Activated CD4-positive, alpha-beta T cell treated with anti-CD3 and anti-CD28 coated beads for 36 hours (primary cell): ENCODE measurements at regions not wholly inside any gene's neighbourhood (a gene's known extent, or its start where the extent isn't known, plus 50 kb on each side); places are given as distances from the start of the nearest gene placed in this dataset.

Experiments
- ATAC-seq: fragments of 200-7000 bp; cut with Tn5 transposase; one replicate; pipeline ENCODE4 v1.10.0; 2021; ENCODE audit warnings: mild to moderate bottlenecking, moderate library complexity
- CTCF ChIA-PET: fragments of 350-600 bp; sonication (Branson Sonifier 250); formaldehyde crosslinking; loops from one replicate; lab custom pipeline; 2021; ENCODE audit warnings: antibody characterized with exemption; lab: Charles Lee
- POLR2A ChIA-PET: fragments of 350-600 bp; sonication (Branson Sonifier 250); formaldehyde crosslinking; loops from one replicate; lab custom pipeline; 2021; ENCODE audit warnings: antibody characterized with exemption, inconsistent platforms; lab: Charles Lee
- DNase-seq: peaks from one replicate; pipeline ENCODE4 v3.0.0-alpha.2; 2020
- H3K27ac Mint-ChIP-seq: one replicate; pipeline ENCODE4 v1.8.0; 2021; ENCODE audit warnings: mixed read lengths
- H3K27me3 Mint-ChIP-seq: one replicate; pipeline ENCODE4 v1.8.0; 2021; ENCODE audit warnings: mixed read lengths
- H3K36me3 Mint-ChIP-seq: one replicate; pipeline ENCODE4 v1.8.0; 2021; ENCODE audit warnings: low read depth, mixed read lengths
- H3K4me1 Mint-ChIP-seq: one replicate; pipeline ENCODE4 v1.8.0; 2021; ENCODE audit warnings: mixed read lengths
- H3K4me3 Mint-ChIP-seq: one replicate; pipeline ENCODE4 v1.8.0; 2021; ENCODE audit warnings: mild to moderate bottlenecking, moderate library complexity, mixed read lengths
- H3K9me3 Mint-ChIP-seq: one replicate; pipeline ENCODE4 v1.8.0; 2021; ENCODE audit warnings: low read depth, mixed read lengths
- intact Hi-C, 2 experiments: fragments of 100-400 bp; cut with DNase I in 1 of 2; cut with micrococcal nuclease in 1 of 2; formaldehyde crosslinking; loops; one replicate each; pipeline versions ENCODE4 v1.14.2 to v1.15.1; 2022 to 2024; cut with DNase I, micrococcal nuclease

DNA sequence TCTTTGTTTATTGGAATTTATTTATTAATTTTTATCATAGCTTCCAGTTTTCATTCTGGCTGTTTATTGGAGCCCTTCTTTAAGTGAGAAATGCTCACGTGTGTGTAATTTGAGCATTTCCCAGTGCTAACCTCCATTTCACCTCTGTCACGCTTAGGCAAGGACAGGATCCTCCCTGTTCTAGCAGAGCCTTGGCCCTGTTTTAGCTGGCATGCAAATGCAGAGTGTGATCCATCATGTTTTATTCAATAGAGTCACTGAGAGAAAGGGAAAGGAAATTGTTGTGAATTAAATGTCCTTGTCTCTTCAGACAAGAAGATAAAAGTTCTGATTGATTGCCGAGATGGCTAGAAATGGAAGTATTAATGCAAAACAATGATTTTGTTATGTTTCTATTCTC, 137.3 kb upstream of the ACO1 start:
- H3K4me1 Mint-ChIP-seq, result no peaks in the 10 kb centered on the region
- no peak for DNase-seq
- H3K9me3 Mint-ChIP-seq, result no peaks in the 10 kb centered on the region
- ChIA-PET POLR2A (no interaction called here), CTCF (interaction anchor here (0.6 kb wide), 1 partner anchor 452 kb away, joined by 3 read pairs; no protein-coding TSS in a partner anchor)
- peaks cover 4% of the 10 kb centered on the region for H3K27me3 Mint-ChIP-seq
- ATAC-seq, result no peak
- H3K27ac Mint-ChIP-seq, result no peak overlapping the region
- H3K4me3 Mint-ChIP-seq, result no peak overlapping the region
- no peaks in the 10 kb centered on the region for H3K36me3 Mint-ChIP-seq
- intact Hi-C loops, result no loop called here

DNA sequence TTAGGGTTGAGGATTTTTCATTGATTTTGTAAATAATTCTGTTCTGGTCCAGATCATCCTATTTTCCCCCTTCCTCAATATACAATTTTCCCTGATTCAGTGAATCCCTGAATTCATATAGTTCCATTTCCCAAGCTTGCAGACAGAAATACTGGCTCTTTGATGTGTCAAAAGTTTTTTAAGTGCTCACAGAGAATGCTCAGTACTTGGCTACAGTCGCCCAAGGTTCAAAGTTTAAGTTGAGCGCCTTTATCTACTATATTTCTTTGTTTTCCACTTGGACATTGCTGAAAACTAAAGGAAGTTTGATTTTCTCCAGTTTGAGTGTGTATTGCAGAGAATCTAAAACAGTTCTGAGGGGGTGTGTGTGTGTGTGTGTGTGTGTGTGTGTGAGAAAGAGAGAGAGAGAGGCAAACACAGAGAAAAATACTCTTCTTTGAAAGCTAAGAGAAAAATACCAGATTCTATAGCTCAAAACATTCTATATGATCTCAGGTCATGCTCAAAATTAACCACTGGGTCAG, 136.2 kb upstream of the ACO1 start:
- Mint-ChIP-seq H3K36me3 (no peaks in the 10 kb centered on the region), H3K4me1 (no peaks in the 10 kb centered on the region), H3K27ac (no peak overlapping the region), H3K4me3 (no peak overlapping the region), H3K9me3 (no peaks in the 10 kb centered on the region), H3K27me3 (peaks cover 4% of the 10 kb centered on the region)
- ChIA-PET POLR2A (no interaction called here), CTCF (no interaction called here)
- ATAC-seq (no peak), DNase-seq (no peak)
- intact Hi-C loops, result no loop called here

DNA sequence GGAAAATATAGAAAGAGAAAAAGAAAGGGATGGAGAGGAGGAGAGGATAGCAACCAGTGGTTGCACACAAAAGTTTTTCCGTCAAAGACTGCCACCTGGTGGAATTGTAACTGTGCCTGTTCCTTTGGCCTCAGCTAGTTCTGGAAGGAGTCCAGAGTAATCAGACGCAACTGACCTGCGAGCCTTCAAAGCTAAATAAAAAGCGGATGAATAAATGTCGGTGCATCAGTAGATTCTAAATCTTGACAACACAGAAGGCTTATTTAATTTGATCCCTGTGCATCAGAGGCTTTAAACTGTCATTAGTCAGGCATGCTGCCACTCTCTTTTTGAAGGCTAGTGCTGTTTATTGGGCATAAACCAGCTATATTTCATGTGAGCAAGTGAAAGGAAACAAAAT, 132.9 kb upstream of the ACO1 start:
- Mint-ChIP-seq H3K36me3 (no peaks in the 10 kb centered on the region), H3K9me3 (no peaks in the 10 kb centered on the region), H3K4me1 (no peaks in the 10 kb centered on the region), H3K27ac (no peak overlapping the region), H3K4me3 (no peak overlapping the region), H3K27me3 (peaks cover 2% of the 10 kb centered on the region)
- DNase-seq, result peak; percentile 59
- ATAC-seq, result no peak
- intact Hi-C loops, result loop anchor here in 1 of 2 experiments (1.0 to 10.0 kb wide), 3 partner anchors 447 to 1131 kb away; no protein-coding TSS in a partner anchor
- POLR2A ChIA-PET, result no interaction called here
- CTCF ChIA-PET, result interaction anchor here (0.6 to 1.7 kb wide), 8 partner anchors 10 to 989 kb away, joined by 3 to 8 read pairs (median 5); no protein-coding TSS in a partner anchor

DNA sequence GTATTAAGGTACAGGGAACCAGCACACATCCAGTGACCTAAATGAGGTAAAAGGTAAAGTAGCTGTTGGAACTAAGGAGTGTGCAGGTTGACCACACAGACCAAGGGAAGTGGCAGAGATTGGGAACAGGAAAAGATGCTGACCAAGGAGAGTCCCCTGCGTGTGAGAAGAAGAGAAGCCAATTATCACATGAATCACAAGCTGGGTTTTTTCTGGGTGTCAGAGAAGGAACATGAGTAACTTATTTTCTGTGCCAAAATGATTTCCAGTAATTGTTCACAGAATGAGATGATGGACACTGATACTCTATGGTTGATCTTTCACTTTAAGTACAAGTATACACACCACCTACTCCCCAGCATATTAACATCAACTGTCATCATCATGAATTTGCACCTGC, 130.7 kb upstream of the ACO1 start:
- ChIA-PET CTCF (no interaction called here), POLR2A (no interaction called here)
- intact Hi-C loops, result loop anchor here in 1 of 2 experiments (10.0 kb wide), 2 partner anchors 449 to 619 kb away; no protein-coding TSS in a partner anchor
- no peak for ATAC-seq
- H3K36me3 Mint-ChIP-seq, result no peaks in the 10 kb centered on the region
- peaks cover 2% of the 10 kb centered on the region for H3K27me3 Mint-ChIP-seq
- no peaks in the 10 kb centered on the region for H3K9me3 Mint-ChIP-seq
- no peaks in the 10 kb centered on the region for H3K4me1 Mint-ChIP-seq
- H3K27ac Mint-ChIP-seq, result no peak overlapping the region
- DNase-seq, result no peak
- no peak overlapping the region for H3K4me3 Mint-ChIP-seq

DNA sequence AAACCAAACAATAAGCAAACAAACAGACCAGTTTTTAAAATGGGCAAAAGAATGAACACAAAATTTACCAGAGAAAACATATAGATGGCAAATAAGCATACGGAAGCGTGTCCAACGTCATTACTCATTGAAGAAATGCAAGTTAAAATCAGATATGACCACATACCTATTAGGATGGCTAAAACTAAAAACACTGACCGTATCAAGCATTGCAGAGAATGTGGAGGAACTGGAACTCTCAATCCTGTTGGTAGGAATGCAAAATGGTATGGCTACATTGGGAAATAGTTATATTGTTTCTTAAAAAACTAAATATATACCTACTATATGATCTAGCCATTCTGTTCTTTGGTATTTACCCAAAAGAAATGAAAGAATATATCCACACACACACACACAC, 129.4 kb upstream of the ACO1 start:
- H3K27ac Mint-ChIP-seq, result no peak overlapping the region
- no peaks in the 10 kb centered on the region for H3K4me1 Mint-ChIP-seq
- POLR2A ChIA-PET, result no interaction called here
- no peaks in the 10 kb centered on the region for H3K36me3 Mint-ChIP-seq
- no peak overlapping the region for H3K4me3 Mint-ChIP-seq
- intact Hi-C loops, result loop anchor here in 1 of 2 experiments (10.0 kb wide), 2 partner anchors 450 to 620 kb away; no protein-coding TSS in a partner anchor
- DNase-seq (no peak), ATAC-seq (no peak)
- peaks cover 2% of the 10 kb centered on the region for H3K27me3 Mint-ChIP-seq
- no peaks in the 10 kb centered on the region for H3K9me3 Mint-ChIP-seq
- CTCF ChIA-PET, result no interaction called here

DNA sequence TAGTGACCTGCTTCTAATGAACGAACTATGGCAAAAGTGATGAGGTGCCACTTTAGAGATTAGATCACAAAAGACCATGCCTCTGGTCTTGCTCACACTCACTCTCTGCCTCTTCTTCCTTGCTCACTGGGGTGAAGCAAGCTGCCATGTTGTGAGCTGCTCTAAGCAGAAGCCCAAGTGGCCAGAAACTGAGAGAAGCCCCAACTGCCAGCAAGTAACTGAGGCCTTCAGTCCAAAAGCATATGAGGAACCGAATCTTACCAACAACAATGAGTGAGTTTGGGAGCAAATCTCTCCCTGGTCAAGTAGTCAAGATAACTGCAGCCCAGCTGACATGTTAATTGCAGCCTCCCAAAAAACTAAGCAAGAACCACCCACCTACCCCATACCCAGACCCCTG, 126.0 kb upstream of the ACO1 start:
- ATAC-seq (no peak), DNase-seq (no peak)
- ChIA-PET CTCF (no interaction called here), POLR2A (no interaction called here)
- Mint-ChIP-seq H3K4me1 (no peaks in the 10 kb centered on the region), H3K27me3 (peaks cover 2% of the 10 kb centered on the region), H3K9me3 (no peaks in the 10 kb centered on the region), H3K36me3 (no peaks in the 10 kb centered on the region), H3K27ac (no peak overlapping the region), H3K4me3 (no peak overlapping the region)
- intact Hi-C loops, result loop anchor here in 1 of 2 experiments (10.0 kb wide), 2 partner anchors 454 to 624 kb away; no protein-coding TSS in a partner anchor

DNA sequence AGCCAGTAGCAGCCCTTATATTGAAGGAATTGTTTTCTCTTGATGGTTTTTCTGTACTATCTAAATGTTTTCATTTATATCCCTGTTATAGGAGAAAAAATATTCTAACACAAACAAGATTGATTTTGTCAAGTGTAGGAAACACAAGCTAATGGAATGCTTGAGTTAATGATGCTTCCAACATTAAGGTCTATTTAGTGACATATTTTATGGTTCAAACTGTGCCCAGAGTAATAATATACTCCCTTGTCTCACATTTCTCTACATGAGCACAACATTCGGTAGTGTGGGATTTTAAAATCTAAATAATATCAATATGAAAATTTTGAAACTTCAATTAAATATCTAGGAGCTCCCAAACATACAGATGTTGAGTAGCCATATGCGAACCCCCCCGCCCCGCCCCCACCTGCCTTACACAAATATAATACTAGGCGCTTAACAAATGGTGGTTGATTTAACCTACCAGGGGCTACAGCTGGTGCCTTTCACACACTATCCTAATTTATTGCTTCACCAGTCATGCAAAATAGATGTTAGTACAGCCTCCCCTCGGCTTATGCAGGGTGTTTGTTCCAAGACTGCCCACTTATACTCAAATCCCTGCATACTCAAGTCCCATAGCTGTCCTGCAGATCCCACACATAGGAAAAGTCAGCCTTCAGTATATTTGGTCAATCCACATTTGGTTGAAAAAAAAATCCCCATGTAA, 124.1 kb upstream of the ACO1 start:
- CTCF ChIA-PET, result interaction anchor here (1.9 kb wide), 1 partner anchor 8 kb away, joined by 8 read pairs; no protein-coding TSS in a partner anchor
- ATAC-seq (no peak), DNase-seq (no peak)
- Mint-ChIP-seq H3K4me1 (no peaks in the 10 kb centered on the region), H3K27ac (no peak overlapping the region), H3K4me3 (no peak overlapping the region), H3K9me3 (no peaks in the 10 kb centered on the region), H3K27me3 (peaks cover 2% of the 10 kb centered on the region), H3K36me3 (no peaks in the 10 kb centered on the region)
- intact Hi-C loops, result no loop called here
- POLR2A ChIA-PET, result no interaction called here

DNA sequence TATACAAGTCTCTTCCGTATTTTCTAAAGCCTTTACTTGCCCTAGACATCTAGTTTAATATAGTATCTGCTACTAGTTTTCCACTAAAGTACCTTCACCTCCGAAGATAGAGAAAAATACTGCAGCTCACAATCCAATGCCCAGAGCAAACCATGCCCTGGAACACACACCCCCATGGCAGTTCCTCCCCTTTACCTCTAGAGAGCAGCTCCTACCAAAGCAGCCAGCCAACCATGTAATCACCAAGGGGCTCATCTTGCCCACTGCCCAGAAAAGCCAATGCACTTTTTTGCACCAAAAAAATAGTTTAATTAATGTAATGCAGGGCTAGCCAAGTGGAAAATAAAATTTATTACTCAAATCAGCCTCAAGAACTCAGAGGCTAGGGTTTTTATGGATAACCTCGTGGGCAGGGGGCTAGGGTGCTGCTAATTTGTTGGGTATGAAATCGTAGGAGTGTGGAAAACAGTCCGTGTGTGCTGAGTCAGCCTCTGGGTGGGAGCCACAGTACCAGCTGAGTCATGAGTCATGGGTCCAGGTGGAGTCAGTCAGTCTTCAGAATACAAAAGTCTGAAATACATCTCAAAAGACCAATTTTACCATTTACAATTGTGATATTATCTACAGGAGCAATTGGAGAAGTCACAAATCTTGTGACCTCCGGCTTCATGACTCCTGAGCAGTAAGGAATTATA, 120.1 kb upstream of the ACO1 start:
- H3K27ac Mint-ChIP-seq, result no peak overlapping the region
- ChIA-PET CTCF (no interaction called here), POLR2A (no interaction called here)
- H3K9me3 Mint-ChIP-seq, result no peaks in the 10 kb centered on the region
- intact Hi-C loops, result no loop called here
- H3K4me1 Mint-ChIP-seq, result no peaks in the 10 kb centered on the region
- no peak overlapping the region for H3K4me3 Mint-ChIP-seq
- ATAC-seq (no peak), DNase-seq (no peak)
- H3K36me3 Mint-ChIP-seq, result no peaks in the 10 kb centered on the region
- peaks cover 5% of the 10 kb centered on the region for H3K27me3 Mint-ChIP-seq

DNA sequence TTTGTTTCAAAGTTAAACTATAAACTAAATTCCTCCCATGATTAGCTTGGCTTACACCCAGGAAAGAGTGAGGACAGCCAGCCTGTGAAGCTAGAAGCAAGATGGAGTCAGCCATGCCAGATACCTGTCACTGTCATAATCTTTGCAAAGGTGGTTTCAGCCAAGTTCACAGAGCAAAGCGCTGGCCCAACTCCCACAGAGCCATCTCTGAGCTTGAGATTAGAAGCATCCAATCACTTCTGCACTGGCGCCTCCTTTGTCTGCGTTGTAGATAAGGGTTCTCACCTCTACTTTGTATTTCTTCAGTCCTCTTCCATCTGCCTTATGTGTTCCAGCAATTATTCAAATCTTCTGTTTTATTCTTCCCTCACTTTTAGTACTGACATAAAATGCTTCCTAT, 119.4 kb upstream of the ACO1 start:
- no peak overlapping the region for H3K27ac Mint-ChIP-seq
- DNase-seq (no peak), ATAC-seq (no peak)
- ChIA-PET POLR2A (no interaction called here), CTCF (no interaction called here)
- no peaks in the 10 kb centered on the region for H3K36me3 Mint-ChIP-seq
- H3K4me1 Mint-ChIP-seq, result no peaks in the 10 kb centered on the region
- no peak overlapping the region for H3K4me3 Mint-ChIP-seq
- H3K27me3 Mint-ChIP-seq, result peaks cover 5% of the 10 kb centered on the region
- intact Hi-C loops, result no loop called here
- no peaks in the 10 kb centered on the region for H3K9me3 Mint-ChIP-seq

DNA sequence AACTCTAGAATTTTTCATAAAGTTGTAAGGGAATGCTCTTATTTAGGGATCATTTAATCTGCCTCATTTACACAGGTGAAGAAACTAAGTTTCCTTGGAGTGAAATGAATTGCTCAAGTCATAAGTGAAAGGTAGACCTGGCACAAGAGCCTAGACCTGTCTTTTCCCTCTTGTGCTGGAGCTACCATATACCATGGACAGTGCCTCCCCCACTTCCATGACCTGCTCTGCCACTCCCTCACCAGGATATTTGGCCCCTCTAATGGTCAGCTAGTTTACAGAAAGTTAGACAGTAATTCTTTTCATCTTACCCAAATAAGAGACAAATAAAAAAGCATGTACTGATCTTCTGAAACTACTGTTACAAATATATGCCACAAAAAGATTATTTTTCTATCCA, 105.5 kb upstream of the ACO1 start:
- intact Hi-C loops, result loop anchor here (10.0 kb wide), 2 partner anchors 56 to 564 kb away; no protein-coding TSS in a partner anchor
- ChIA-PET CTCF (no interaction called here), POLR2A (no interaction called here)
- no peak overlapping the region for H3K4me3 Mint-ChIP-seq
- ATAC-seq, result no peak
- H3K4me1 Mint-ChIP-seq, result no peaks in the 10 kb centered on the region
- H3K27ac Mint-ChIP-seq, result no peak overlapping the region
- no peaks in the 10 kb centered on the region for H3K27me3 Mint-ChIP-seq
- no peaks in the 10 kb centered on the region for H3K36me3 Mint-ChIP-seq
- no peaks in the 10 kb centered on the region for H3K9me3 Mint-ChIP-seq
- no peak for DNase-seq

DNA sequence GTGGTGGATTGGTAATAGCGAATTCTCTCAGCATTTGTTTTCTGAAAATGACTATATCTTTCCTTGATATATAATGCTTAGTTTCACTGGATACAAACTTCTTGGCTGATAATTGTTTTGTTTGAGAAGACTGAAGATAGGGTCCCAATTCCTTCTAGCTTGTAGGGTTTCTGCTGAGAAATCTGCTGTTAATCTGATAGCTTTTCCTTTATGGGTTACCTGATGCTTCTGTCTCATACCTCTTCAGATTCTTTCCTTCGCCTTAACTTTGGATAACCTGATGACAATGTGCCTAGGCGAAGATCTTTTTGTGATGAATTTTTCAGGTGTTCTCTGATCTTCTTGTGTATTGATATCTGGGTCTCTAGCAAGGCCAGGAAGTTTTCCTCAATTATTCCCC, 94.7 kb upstream of the ACO1 start:
- Mint-ChIP-seq H3K4me3 (no peak overlapping the region), H3K27ac (no peak overlapping the region), H3K27me3 (peaks cover 13% of the 10 kb centered on the region), H3K4me1 (no peaks in the 10 kb centered on the region), H3K9me3 (no peaks in the 10 kb centered on the region), H3K36me3 (no peaks in the 10 kb centered on the region)
- intact Hi-C loops, result no loop called here
- no peak for ATAC-seq
- DNase-seq, result no peak
- POLR2A ChIA-PET, result no interaction called here
- CTCF ChIA-PET, result no interaction called here
